H9 (cell line): ENCODE measurements at regions not wholly inside any gene's neighbourhood (a gene's known extent, or its start where the extent isn't known, plus 50 kb on each side); places are given as distances from the start of the nearest gene placed in this dataset.
A peak's percentile ranks its signal among the peaks of the same experiment; 100 is the strongest.
"Not testable (repeated sequence)": the region's sequence is repeated elsewhere in the genome, so short reads cannot be mapped to it uniquely, and the experiment has no call there.

ENCODE experiments used
- DNase-seq: peaks from one replicate; pipeline ENCODE4 v3.0.0-alpha.2; 2017
- H2AFZ ChIP-seq: one replicate; pipeline ENCODE4 v1.6.1; 2013; ENCODE audit warnings: mild to moderate bottlenecking, low read length, control low read depth, moderate library complexity
- H2AK5ac ChIP-seq: 2 replicates; pipeline ENCODE4 v1.6.1; 2013; ENCODE audit warnings: low read length, control low read depth, mixed read lengths; ENCODE audit not compliant: insufficient read length
- H2BK120ac ChIP-seq: one replicate; pipeline ENCODE4 v1.6.1; 2013; ENCODE audit warnings: low read depth, mild to moderate bottlenecking, low read length, control low read depth, inconsistent platforms; ENCODE audit not compliant: poor library complexity, severe bottlenecking
- H2BK12ac ChIP-seq: 2 replicates; pipeline ENCODE4 v1.6.1; 2013; ENCODE audit warnings: low read length, control low read depth, mixed read lengths, low read depth; ENCODE audit not compliant: insufficient read length
- H2BK15ac ChIP-seq: 2 replicates; pipeline ENCODE4 v1.6.1; 2013; ENCODE audit warnings: low read depth, low read length, control low read depth
- H2BK20ac ChIP-seq: one replicate; pipeline ENCODE4 v1.6.1; 2013; ENCODE audit warnings: low read depth, mild to moderate bottlenecking, low read length, control low read depth, inconsistent platforms; ENCODE audit not compliant: poor library complexity, severe bottlenecking
- H2BK5ac ChIP-seq: 2 replicates; pipeline ENCODE4 v1.6.1; 2013; ENCODE audit warnings: low read length, control low read depth, mixed read lengths; ENCODE audit not compliant: insufficient read length
- H3K14ac ChIP-seq: 2 replicates; pipeline ENCODE4 v1.6.1; 2013; ENCODE audit warnings: low read length, control low read depth; ENCODE audit not compliant: insufficient read depth
- H3K18ac ChIP-seq: 2 replicates; pipeline ENCODE4 v1.6.1; 2013; ENCODE audit warnings: low read depth, mild to moderate bottlenecking, mixed read lengths, low read length, control low read depth; ENCODE audit not compliant: insufficient read length
- H3K23ac ChIP-seq: 2 replicates; pipeline ENCODE4 v1.6.1; 2013; ENCODE audit warnings: low read length, control low read depth, mixed read lengths, low read depth; ENCODE audit not compliant: insufficient read length
- H3K23me2 ChIP-seq: 2 replicates; pipeline ENCODE4 v1.6.1; 2013; ENCODE audit warnings: low read depth, mild to moderate bottlenecking, mixed read lengths, low read length, control low read depth; ENCODE audit not compliant: insufficient read length, poor library complexity, severe bottlenecking
- H3K27ac ChIP-seq: 2 replicates; pipeline ENCODE4 v1.5.1; 2013; ENCODE audit warnings: low read length, control low read depth, mixed read lengths, low read depth; ENCODE audit not compliant: insufficient read length
- H3K27me3 ChIP-seq: 2 replicates; pipeline ENCODE4 v1.6.1; 2013; ENCODE audit warnings: low read length, control low read depth, inconsistent platforms; ENCODE audit not compliant: insufficient read depth
- H3K4ac ChIP-seq: 2 replicates; pipeline ENCODE4 v1.6.1; 2013; ENCODE audit warnings: low read depth, mild to moderate bottlenecking, control low read depth, inconsistent platforms, low read length, moderate library complexity
- H3K4me1 ChIP-seq: 2 replicates; pipeline ENCODE4 v1.6.1; 2013; ENCODE audit warnings: low read length, control low read depth, inconsistent platforms; ENCODE audit not compliant: insufficient read depth
- H3K4me2 ChIP-seq: 2 replicates; pipeline ENCODE4 v1.6.1; 2013; ENCODE audit warnings: low read length, control low read depth, mixed read lengths; ENCODE audit not compliant: insufficient read length, insufficient read depth
- H3K56ac ChIP-seq: 2 replicates; pipeline ENCODE4 v1.6.1; 2013; ENCODE audit warnings: low read depth, mild to moderate bottlenecking, mixed read lengths, low read length, control low read depth; ENCODE audit not compliant: insufficient read length
- H3K79me1 ChIP-seq: 2 replicates; pipeline ENCODE4 v1.6.1; 2013; ENCODE audit warnings: low read depth, mild to moderate bottlenecking, moderate library complexity, low read length, control low read depth, inconsistent platforms; ENCODE audit not compliant: insufficient read depth, poor library complexity, severe bottlenecking
- H3K79me2 ChIP-seq: 2 replicates; pipeline ENCODE4 v1.6.1; 2013; ENCODE audit warnings: low read length, control low read depth, inconsistent platforms; ENCODE audit not compliant: insufficient read depth
- H3K9ac ChIP-seq: 2 replicates; pipeline ENCODE4 v1.6.1; 2013; ENCODE audit warnings: low read length, control low read depth, mixed read lengths; ENCODE audit not compliant: insufficient read length; ENCODE audit errors: extremely low read depth
- H3K9me3 ChIP-seq: one replicate; pipeline ENCODE4 v1.6.1; 2013; ENCODE audit warnings: low read depth, low read length, inconsistent platforms; ENCODE audit not compliant: control insufficient read depth
- H3T11ph ChIP-seq: one replicate; pipeline ENCODE4 v1.6.1; 2013; ENCODE audit warnings: mild to moderate bottlenecking, low read length, control low read depth, inconsistent platforms
- H4K20me1 ChIP-seq: one replicate; pipeline ENCODE4 v1.6.1; 2013; ENCODE audit not compliant: control insufficient read depth, insufficient read length, insufficient read depth
- H4K5ac ChIP-seq: 2 replicates; pipeline ENCODE4 v1.6.1; 2013; ENCODE audit warnings: low read depth, mild to moderate bottlenecking, mixed read lengths, low read length, control low read depth; ENCODE audit not compliant: insufficient read length
- H4K8ac ChIP-seq: replicated peaks from 2 replicates; pipeline ENCODE4 v1.6.1; 2013; ENCODE audit warnings: low read length, control low read depth, mixed read lengths, low read depth; ENCODE audit not compliant: insufficient read length
- H4K91ac ChIP-seq: 2 replicates; pipeline ENCODE4 v1.6.1; 2013; ENCODE audit warnings: low read depth, mild to moderate bottlenecking, moderate library complexity, mixed read lengths, low read length, control low read depth; ENCODE audit not compliant: insufficient read length
- H3K27ac Mint-ChIP-seq, 3 experiments: 2 replicates in 2 of 3; 3 replicates in 1 of 3; pipeline ENCODE4 v1.8.0; 2020 to 2021; ENCODE audit warnings: mixed read lengths in 3 of 3, mild to moderate bottlenecking in 1 of 3, moderate library complexity in 1 of 3
- H3K27me3 Mint-ChIP-seq: 2 replicates; pipeline ENCODE4 v1.8.0; 2021; ENCODE audit warnings: low read depth, mild to moderate bottlenecking, moderate library complexity, mixed read lengths
- H3K36me3 Mint-ChIP-seq, 3 experiments: 2 replicates in 2 of 3; 3 replicates in 1 of 3; pipeline ENCODE4 v1.8.0; 2020 to 2021; ENCODE audit warnings: low read depth in 3 of 3, mixed read lengths in 3 of 3; ENCODE audit not compliant: insufficient read depth in 1 of 3
- H3K4me1 Mint-ChIP-seq, 2 experiments: 2 replicates each; pipeline ENCODE4 v1.8.0; 2020; ENCODE audit warnings: mixed read lengths in 2 of 2
- H3K4me3 Mint-ChIP-seq, 2 experiments: 2 replicates in 1 of 2; 3 replicates in 1 of 2; pipeline ENCODE4 v1.8.0; 2020 to 2021; ENCODE audit warnings: mild to moderate bottlenecking in 2 of 2, mixed read lengths in 2 of 2, moderate library complexity in 1 of 2
- H3K9me3 Mint-ChIP-seq, 2 experiments: 2 replicates in 1 of 2; 3 replicates in 1 of 2; pipeline ENCODE4 v1.8.0; 2020; ENCODE audit warnings: mild to moderate bottlenecking in 2 of 2, mixed read lengths in 2 of 2, moderate library complexity in 1 of 2
- CTCF ChIP-seq: fragments of 200-600 bp; sonication (generic); conservative IDR thresholded peaks from 3 replicates; pipeline ENCODE4 v1.8.0; 2021; ENCODE audit warnings: antibody characterized with exemption, mild to moderate bottlenecking
- WGBS: extraction: QIAGEN DNeasy Blood & Tissue Kit; methylation state at CpG from one replicate; pipeline ENCODE4 v1.1.7; 2013; ENCODE audit warnings: missing lambda C conversion rate, low lambda C conversion rate, mixed read lengths; ENCODE audit not compliant: insufficient read length; ENCODE audit errors: extremely low coverage; 5-methylcytosine and 5-hydroxymethylcytosine counted together

DNA sequence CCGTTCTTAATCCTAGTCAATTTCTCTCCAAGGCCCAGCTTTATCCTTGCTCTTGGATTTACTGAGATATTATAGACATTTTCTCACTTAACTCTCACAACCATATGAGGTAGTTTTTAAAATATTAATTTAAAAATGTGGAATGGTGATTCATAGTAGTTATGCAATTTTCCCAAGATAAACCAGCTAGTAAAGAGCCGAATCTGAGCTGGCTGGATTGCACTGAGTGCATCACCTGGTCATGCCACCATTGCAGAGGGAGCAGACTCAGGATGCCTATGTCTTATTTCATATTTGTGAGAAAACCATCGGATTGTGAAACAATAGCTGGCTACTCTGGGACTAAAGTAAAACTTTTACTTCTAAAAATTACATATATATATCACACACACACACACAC is 494.0 kb downstream of the KCNT2 start:
- TF ChIP-seq CTCF, result no peak
- no peaks in the 10 kb centered on the region for H3K27me3 ChIP-seq
- no peak overlapping the region for H2BK20ac ChIP-seq
- WGBS, result no CpG with 5 or more reads among the region's 3 CpGs
- Mint-ChIP-seq H3K36me3 (peaks cover 14 to 18% (median 18%) of the 10 kb centered on the region in 3 experiments; a peak in 6 of 7 replicates), H3K4me1 (peaks cover 6 to 9% of the 10 kb centered on the region in 2 experiments), H3K4me3 (no peak overlapping the region), H3K9me3 (peaks cover 18 to 20% of the 10 kb centered on the region in 2 experiments; a peak in 4 of 5 replicates), H3K27ac (no peak overlapping the region), H3K27me3 (no peaks in the 10 kb centered on the region)
- no peak overlapping the region for H3K14ac ChIP-seq
- H3K23me2 ChIP-seq, result no peaks in the 10 kb centered on the region
- no peak overlapping the region for H4K8ac ChIP-seq
- H3K4ac ChIP-seq, result no peak overlapping the region
- H4K91ac ChIP-seq, result no peak overlapping the region
- no peak overlapping the region for H2BK15ac ChIP-seq
- H3K56ac ChIP-seq, result no peak overlapping the region
- no peak overlapping the region for H3K23ac ChIP-seq
- H3T11ph ChIP-seq, result no peak overlapping the region
- no peak overlapping the region for H2BK12ac ChIP-seq
- no peak overlapping the region for H3K4me2 ChIP-seq
- peaks cover 5% of the 10 kb centered on the region for H3K9me3 ChIP-seq
- no peaks in the 10 kb centered on the region for H3K79me2 ChIP-seq
- no peak overlapping the region for H2BK120ac ChIP-seq
- H2AFZ ChIP-seq, result no peak overlapping the region
- H3K79me1 ChIP-seq, result no peaks in the 10 kb centered on the region
- DNase-seq, result no peak
- no peaks in the 10 kb centered on the region for H3K4me1 ChIP-seq
- no peak overlapping the region for H3K18ac ChIP-seq
- H3K9ac ChIP-seq, result no peak overlapping the region
- no peaks in the 10 kb centered on the region for H4K20me1 ChIP-seq
- no peak overlapping the region for H3K27ac ChIP-seq
- no peak overlapping the region for H4K5ac ChIP-seq
- no peak overlapping the region for H2BK5ac ChIP-seq
- H2AK5ac ChIP-seq, result no peak overlapping the region

DNA sequence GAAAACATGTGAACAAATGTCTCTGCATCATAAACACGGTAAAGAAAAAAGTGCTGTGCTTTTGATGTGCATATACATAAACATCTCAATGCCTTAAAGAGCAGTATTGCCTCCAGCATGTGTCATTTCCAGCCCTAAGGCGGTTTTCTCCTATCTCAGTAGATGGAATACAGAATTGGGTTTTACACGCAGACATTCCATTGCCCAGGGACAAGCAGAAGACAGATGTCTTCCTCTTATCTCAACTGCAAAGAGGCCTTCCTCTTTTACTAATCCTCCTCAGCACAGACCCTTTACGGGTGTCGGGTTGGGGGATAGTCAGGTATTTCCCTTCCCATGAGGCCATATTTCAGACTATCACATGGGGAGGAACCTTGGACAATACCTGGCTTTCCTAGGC is 499.2 kb downstream of the KCNT2 start:
- H3K56ac ChIP-seq, H3K79me1 ChIP-seq, H4K5ac ChIP-seq, H3K79me2 ChIP-seq, H4K20me1 ChIP-seq, H2BK5ac ChIP-seq, H2BK120ac ChIP-seq, DNase-seq, H2BK20ac ChIP-seq, H4K8ac ChIP-seq, H3K27me3 Mint-ChIP-seq, H3T11ph ChIP-seq, H3K27ac ChIP-seq, H2BK15ac ChIP-seq, H3K14ac ChIP-seq, H3K4ac ChIP-seq, H4K91ac ChIP-seq, H3K4me1 ChIP-seq, H3K9ac ChIP-seq, H2AFZ ChIP-seq, H3K18ac ChIP-seq, H2BK12ac ChIP-seq, H3K4me2 ChIP-seq, H3K23ac ChIP-seq, H3K27me3 ChIP-seq, H3K23me2 ChIP-seq, H3K4me3 Mint-ChIP-seq, H3K9me3 ChIP-seq, H2AK5ac ChIP-seq: not testable (repeated sequence)
- WGBS, result no CpG with 5 or more reads among the region's 5 CpGs
- H3K27ac Mint-ChIP-seq, result peak overlapping the region in 2 of 3 experiments; percentile 72 to 84; a peak in 2 of 7 replicates
- H3K9me3 Mint-ChIP-seq, result peaks cover 18 to 20% of the 10 kb centered on the region in 2 experiments; a peak in 4 of 5 replicates
- peaks cover 13 to 19% of the 10 kb centered on the region in 2 experiments for H3K4me1 Mint-ChIP-seq
- H3K36me3 Mint-ChIP-seq, result peaks cover 14 to 23% (median 18%) of the 10 kb centered on the region in 3 experiments; a peak in 6 of 7 replicates
